SU-DHL-6 (cell line): ENCODE measurements at regions not wholly inside any gene's neighbourhood (a gene's known extent, or its start where the extent isn't known, plus 50 kb on each side); places are given as distances from the start of the nearest gene placed in this dataset.

Source experiments
- H2AFZ ChIP-seq: fragments of 200-600 bp; sonication (generic); 2 replicates; pipeline ENCODE4 v1.6.1; 2014; ENCODE audit warnings: low read depth, mild to moderate bottlenecking, moderate library complexity, mixed read lengths, antibody characterized with exemption, low read length; ENCODE audit not compliant: severe bottlenecking
- H3F3A ChIP-seq: fragments of 200-600 bp; shearing (Covaris generic); 2 replicates; pipeline ENCODE4 v1.6.0; 2016; ENCODE audit warnings: antibody characterized with exemption, mild to moderate bottlenecking; ENCODE audit not compliant: insufficient read depth
- H3K27ac ChIP-seq: fragments of 200-600 bp; sonication (generic); 2 replicates; pipeline ENCODE4 v1.5.1; 2016; ENCODE audit warnings: low read depth, mild to moderate bottlenecking, low read length, moderate library complexity, mixed read lengths
- H3K27me3 ChIP-seq: fragments of 200-600 bp; sonication (generic), shearing (Covaris generic); 2 replicates; pipeline ENCODE4 v1.6.0; 2014; ENCODE audit warnings: mild to moderate bottlenecking, low read length
- H3K36me3 ChIP-seq: fragments of 200-600 bp; sonication (generic); 2 replicates; pipeline ENCODE4 v1.6.1; 2014; ENCODE audit warnings: mild to moderate bottlenecking, low read length, mixed read lengths
- H3K4me2 ChIP-seq: fragments of 300-600, 200-600 bp; shearing (Covaris generic), sonication (generic); 2 replicates; pipeline ENCODE4 v1.6.0; 2014; ENCODE audit warnings: low read length, low read depth, mild to moderate bottlenecking; ENCODE audit not compliant: poor library complexity, severe bottlenecking
- H3K4me3 ChIP-seq: fragments of 200-600 bp; sonication (generic); 2 replicates; pipeline ENCODE4 v1.5.1; 2014; ENCODE audit warnings: antibody characterized with exemption, low read length, mild to moderate bottlenecking, mixed read lengths; ENCODE audit not compliant: insufficient read depth, poor library complexity, severe bottlenecking
- H3K79me2 ChIP-seq: fragments of 200-600 bp; sonication (generic); 2 replicates; pipeline ENCODE4 v1.6.1; 2014; ENCODE audit warnings: mild to moderate bottlenecking, low read length, moderate library complexity; ENCODE audit not compliant: insufficient read depth
- H3K9ac ChIP-seq: fragments of 200-600 bp; sonication (generic); 2 replicates; pipeline ENCODE4 v1.7.0; 2014; ENCODE audit warnings: mild to moderate bottlenecking, low read length
- H3K9me2 ChIP-seq: fragments of 200-600 bp; sonication (generic); replicated peaks from 2 replicates; pipeline ENCODE4 v1.6.1; 2014; ENCODE audit warnings: low read length; ENCODE audit not compliant: insufficient read depth
- H3K9me3 ChIP-seq: fragments of 200-600 bp; sonication (generic); 2 replicates; pipeline ENCODE4 v1.6.1; 2014; ENCODE audit warnings: low read length, mixed read lengths; ENCODE audit not compliant: insufficient read depth
- H4K20me1 ChIP-seq: fragments of 200-600 bp; sonication (generic); 2 replicates; pipeline ENCODE4 v1.6.1; 2014; ENCODE audit warnings: low read depth, mild to moderate bottlenecking, antibody characterized with exemption, low read length, moderate library complexity, mixed read lengths
- CTCF ChIP-seq: fragments of 200-600 bp; sonication (generic); IDR thresholded peaks from one replicate; pipeline ENCODE4 v1.5.1; 2017; ENCODE audit warnings: antibody characterized with exemption, mild to moderate bottlenecking, low read length, moderate library complexity; ENCODE audit not compliant: insufficient read depth, poor library complexity, severe bottlenecking
- EZH2phosphoT487 ChIP-seq: fragments of 200-600 bp; sonication (generic), shearing (Covaris generic); conservative IDR thresholded peaks from 2 replicates; pipeline ENCODE4 v1.6.1; 2018; ENCODE audit warnings: mild to moderate bottlenecking, antibody characterized with exemption, low read length, moderate library complexity, mixed read lengths

- no peaks in the 10 kb centered on the region for H3K27me3 ChIP-seq
- H3K9ac ChIP-seq: no peak overlapping the region
- no peaks in the 10 kb centered on the region for H3K9me2 ChIP-seq
- no peak overlapping the region for H2AFZ ChIP-seq
- no peaks in the 10 kb centered on the region for H3K36me3 ChIP-seq
- H3K79me2 ChIP-seq: no peaks in the 10 kb centered on the region
- H3K4me3 ChIP-seq: no peak overlapping the region
- no peak for TF ChIP-seq CTCF
- TF ChIP-seq EZH2phosphoT487: no peak
- no peak overlapping the region for H3K27ac ChIP-seq
- no peaks in the 10 kb centered on the region for H3K9me3 ChIP-seq
- no peaks in the 10 kb centered on the region for H3F3A ChIP-seq
- no peak overlapping the region for H3K4me2 ChIP-seq
- H4K20me1 ChIP-seq: no peaks in the 10 kb centered on the region
These were observed 121.9 kb downstream of the FOXL1 start for GRCh38 chr16:86700046-86700945.

GRCh38 chr16:86701286-86701975 lies 123.1 kb downstream of the FOXL1 start:
- H2AFZ ChIP-seq: no peak overlapping the region
- H4K20me1 ChIP-seq: no peaks in the 10 kb centered on the region
- H3K27me3 ChIP-seq: no peaks in the 10 kb centered on the region
- no peak for TF ChIP-seq EZH2phosphoT487
- no peak for TF ChIP-seq CTCF
- H3K4me2 ChIP-seq: no peak overlapping the region
- no peaks in the 10 kb centered on the region for H3K9me3 ChIP-seq
- H3K4me3 ChIP-seq: no peak overlapping the region
- H3K27ac ChIP-seq: no peak overlapping the region
- no peaks in the 10 kb centered on the region for H3K79me2 ChIP-seq
- no peaks in the 10 kb centered on the region for H3K36me3 ChIP-seq
- no peaks in the 10 kb centered on the region for H3K9me2 ChIP-seq
- H3F3A ChIP-seq: no peaks in the 10 kb centered on the region
- H3K9ac ChIP-seq: no peak overlapping the region

GRCh38 chr16:86702824-86703588 lies 124.7 kb downstream of the FOXL1 start:
- H3K9me2 ChIP-seq: no peaks in the 10 kb centered on the region
- H3K9me3 ChIP-seq: no peaks in the 10 kb centered on the region
- H3K4me3 ChIP-seq: no peak overlapping the region
- no peak overlapping the region for H3K9ac ChIP-seq
- H3K27me3 ChIP-seq: no peaks in the 10 kb centered on the region
- TF ChIP-seq CTCF: no peak
- TF ChIP-seq EZH2phosphoT487: no peak
- H3K36me3 ChIP-seq: no peaks in the 10 kb centered on the region
- no peak overlapping the region for H3K27ac ChIP-seq
- H3F3A ChIP-seq: no peaks in the 10 kb centered on the region
- no peak overlapping the region for H2AFZ ChIP-seq
- no peaks in the 10 kb centered on the region for H3K79me2 ChIP-seq
- no peak overlapping the region for H3K4me2 ChIP-seq
- H4K20me1 ChIP-seq: no peaks in the 10 kb centered on the region
